ENCODE measurements at regions not wholly inside any gene's neighbourhood (a gene's known extent, or its start where the extent isn't known, plus 50 kb on each side); places are given as distances from the start of the nearest gene placed in this dataset.

- POLR2A ChIA-PET: no interaction called here
These were observed 173.9 kb downstream of the URI1 start for GRCh38 chr19:30115947-30116346.

GRCh38 chr19:30116530-30116929, 174.5 kb downstream of the URI1 start:
- TF ChIP-seq CTCF (IDR thresholded peaks at IDR 0.05): no peak
- TF ChIP-seq EZH2 (IDR thresholded peaks at IDR 0.05; ENCODE audit: borderline replicate concordance, insufficient read depth, low read depth, low read length, poor library complexity, severe bottlenecking): no peak
- intact Hi-C loops (cut with micrococcal nuclease): no loop called here
- Histone ChIP-seq H4K20me1 (ENCODE audit: control insufficient read depth, insufficient read depth, low read length, poor library complexity, severe bottlenecking) (no peaks in the 10 kb centered on the region), H3K9me3 (ENCODE audit: control extremely low read depth in 1 of 3, control insufficient read depth in 2 of 3, insufficient read depth in 1 of 3, low read length in 2 of 3) (peaks cover 0 to 12% (median 0%) of the 10 kb centered on the region in 3 donors), H3K4me1 (ENCODE audit: control insufficient read depth in 2 of 2, insufficient read depth in 2 of 2, low read length in 2 of 2) (no peaks in the 10 kb centered on the region), H3K4me2 (replicated peaks; ENCODE audit: low read depth, low read length, poor library complexity, severe bottlenecking) (no peak overlapping the region), H3K9ac (ENCODE audit: low read length) (no peak overlapping the region), H3K27me3 (replicated peaks in 1 of 4; ENCODE audit: control extremely low read depth in 1 of 4, control insufficient read depth in 3 of 4, insufficient read depth in 4 of 4, low read length in 3 of 4) (no peaks in the 10 kb centered on the region), H3K79me2 (ENCODE audit: control insufficient read depth, insufficient read depth, low read length) (no peaks in the 10 kb centered on the region), H3K36me3 (replicated peaks in 1 of 2; ENCODE audit: control extremely low read depth in 1 of 2, control insufficient read depth in 1 of 2, extremely low read depth in 1 of 2, insufficient read depth in 2 of 2, low read length in 1 of 2) (no peaks in the 10 kb centered on the region), H2AFZ (ENCODE audit: insufficient read depth, low read depth, low read length, poor library complexity, severe bottlenecking) (no peak overlapping the region), H3K4me3 (ENCODE audit: control extremely low read depth in 1 of 5, extremely low read depth in 1 of 5, insufficient read depth in 1 of 5, low read depth in 2 of 5, low read length in 4 of 5) (no peak overlapping the region), H3K27ac (ENCODE audit: low read length in 2 of 2) (no peak overlapping the region)
- Mint-ChIP-seq H3K4me1 (no peaks in the 10 kb centered on the region), H3K4me3 (no peak overlapping the region), H3K9me3 (ENCODE audit: insufficient read depth) (peaks cover 3% of the 10 kb centered on the region), H3K27me3 (no peaks in the 10 kb centered on the region), H3K27ac (no peak overlapping the region)
- no peak for ATAC-seq (ENCODE audit: low read depth)
- ChIA-PET POLR2A (no interaction called here), CTCF (no interaction called here)
- DNase-seq: no peak

More at GRCh38 chr19:30115947-30116346, 173.9 kb downstream of the URI1 start:
- H4K20me1 ChIP-seq (ENCODE audit: control insufficient read depth, insufficient read depth, low read length, poor library complexity, severe bottlenecking): no peaks in the 10 kb centered on the region
- intact Hi-C loops (cut with micrococcal nuclease): no loop called here
- H3K27ac ChIP-seq (ENCODE audit: low read length in 2 of 2): no peak overlapping the region
- no peaks in the 10 kb centered on the region for H3K79me2 ChIP-seq (ENCODE audit: control insufficient read depth, insufficient read depth, low read length)
- DNase-seq: no peak
- no peaks in the 10 kb centered on the region for H3K4me1 ChIP-seq (ENCODE audit: control insufficient read depth in 2 of 2, insufficient read depth in 2 of 2, low read length in 2 of 2)
- 79% methylated on average over 2 of the region's 2 CpGs for WGBS (ENCODE audit: insufficient coverage)
- H3K36me3 ChIP-seq (replicated peaks in 1 of 2; ENCODE audit: control extremely low read depth in 1 of 2, control insufficient read depth in 1 of 2, extremely low read depth in 1 of 2, insufficient read depth in 2 of 2, low read length in 1 of 2): no peaks in the 10 kb centered on the region
- Mint-ChIP-seq H3K27me3 (no peaks in the 10 kb centered on the region), H3K27ac (no peak overlapping the region), H3K4me3 (no peak overlapping the region), H3K9me3 (ENCODE audit: insufficient read depth) (peaks cover 3% of the 10 kb centered on the region), H3K4me1 (no peaks in the 10 kb centered on the region)
- no peaks in the 10 kb centered on the region for H3K27me3 ChIP-seq (replicated peaks in 1 of 4; ENCODE audit: control extremely low read depth in 1 of 4, control insufficient read depth in 3 of 4, insufficient read depth in 4 of 4, low read length in 3 of 4)
- H3K4me3 ChIP-seq (ENCODE audit: control extremely low read depth in 1 of 5, extremely low read depth in 1 of 5, insufficient read depth in 1 of 5, low read depth in 2 of 5, low read length in 4 of 5): no peak overlapping the region
- ATAC-seq (ENCODE audit: low read depth): no peak
- no peak overlapping the region for H3K9ac ChIP-seq (ENCODE audit: low read length)
- H3K4me2 ChIP-seq (replicated peaks; ENCODE audit: low read depth, low read length, poor library complexity, severe bottlenecking): no peak overlapping the region
- CTCF ChIA-PET: no interaction called here
- no peak for TF ChIP-seq CTCF (IDR thresholded peaks at IDR 0.05)
- no peak for TF ChIP-seq EZH2 (IDR thresholded peaks at IDR 0.05; ENCODE audit: borderline replicate concordance, insufficient read depth, low read depth, low read length, poor library complexity, severe bottlenecking)
- H3K9me3 ChIP-seq (ENCODE audit: control extremely low read depth in 1 of 3, control insufficient read depth in 2 of 3, insufficient read depth in 1 of 3, low read length in 2 of 3): peaks cover 0 to 15% (median 0%) of the 10 kb centered on the region in 3 donors
- no peak overlapping the region for H2AFZ ChIP-seq (ENCODE audit: insufficient read depth, low read depth, low read length, poor library complexity, severe bottlenecking)
